ENCODE measurements at regions not wholly inside any gene's neighbourhood (a gene's known extent, or its start where the extent isn't known, plus 50 kb on each side); places are given as distances from the start of the nearest gene placed in this dataset.

DNA sequence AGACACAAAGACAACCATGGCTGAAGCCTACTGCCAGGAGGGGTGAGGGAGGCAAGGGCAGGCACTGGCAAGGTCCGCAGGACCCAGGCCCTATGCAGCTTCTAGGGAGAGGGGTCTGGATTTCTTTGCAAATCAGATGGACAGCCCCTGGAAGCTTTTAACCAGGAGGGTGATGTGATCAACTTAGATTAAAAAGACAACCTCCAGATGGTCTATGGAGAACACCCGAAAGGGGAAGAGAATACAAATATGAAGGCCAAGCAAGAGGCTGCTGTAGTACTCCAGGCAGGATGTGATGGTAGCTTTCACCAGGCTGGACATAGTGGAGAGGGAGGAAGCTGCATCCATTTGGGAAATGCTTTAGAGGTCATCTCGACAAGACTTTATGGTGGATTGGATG is 83.3 kb upstream of the TSPAN11 start:
- H3K9me3 ChIP-seq (ENCODE audit: control insufficient read depth in 2 of 3, low read length in 3 of 3): no peaks in the 10 kb centered on the region
- ChIA-PET POLR2A (no interaction called here), CTCF (no interaction called here)
- Mint-ChIP-seq H3K27me3 (peaks cover 0 to 8% (median 5%) of the 10 kb centered on the region in 5 donors), H3K36me3 (no peaks in the 10 kb centered on the region), H3K4me1 (peaks cover 0 to 3% (median 0%) of the 10 kb centered on the region in 7 donors), H3K4me3 (no peak overlapping the region), H3K9me3 (no peaks in the 10 kb centered on the region), H3K27ac (peak overlapping the region in 1 of 9 donors; percentile 13)
- H3K4me3 ChIP-seq (ENCODE audit: low read length): no peak overlapping the region
- no peaks in the 10 kb centered on the region for H3K4me1 ChIP-seq (ENCODE audit: control insufficient read depth in 2 of 2, insufficient read depth in 2 of 2, low read length in 2 of 2)
- no peak for ATAC-seq
- H3K27me3 ChIP-seq (ENCODE audit: control insufficient read depth in 2 of 2, insufficient read depth in 2 of 2, low read length in 2 of 2): no peaks in the 10 kb centered on the region
- H3K27ac ChIP-seq (ENCODE audit: low read depth, low read length): no peak overlapping the region
- DNase-seq: no peak
- intact Hi-C loops (cut with micrococcal nuclease): loop anchor here in 1 of 2 donors (10.0 kb wide), 2 partner anchors 1768 to 1912 kb away; partner anchors contain the start of gene YARS2
- H3K36me3 ChIP-seq (ENCODE audit: control insufficient read depth in 2 of 3, insufficient read depth in 3 of 3, low read length in 3 of 3): no peaks in the 10 kb centered on the region

DNA sequence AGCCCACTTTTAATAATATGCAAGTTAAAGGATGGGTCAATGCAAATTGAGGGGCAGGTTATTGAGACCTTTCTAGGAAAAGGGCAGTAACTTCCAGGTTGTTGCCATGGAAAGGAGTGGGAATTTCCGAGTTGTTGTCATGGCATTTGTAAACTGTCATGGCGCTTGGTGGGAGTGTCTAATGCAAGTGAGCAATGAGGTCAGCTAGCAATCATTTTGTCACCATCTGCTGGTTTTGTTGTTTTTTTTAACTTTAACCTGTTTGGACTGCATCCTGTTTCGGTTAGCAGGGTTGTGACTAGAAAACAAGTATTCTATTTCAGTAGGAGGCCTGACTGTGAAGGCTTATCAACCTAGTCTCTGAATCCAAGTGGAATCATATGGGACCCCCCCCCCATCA is 85.8 kb upstream of the TSPAN11 start:
- intact Hi-C loops (cut with micrococcal nuclease): loop anchor here in 1 of 2 donors (10.0 kb wide), 2 partner anchors 1766 to 1914 kb away; partner anchors contain the start of gene YARS2
- CTCF ChIA-PET: no interaction called here
- no peaks in the 10 kb centered on the region for H3K36me3 ChIP-seq (ENCODE audit: control insufficient read depth in 2 of 3, insufficient read depth in 3 of 3, low read length in 3 of 3)

DNA sequence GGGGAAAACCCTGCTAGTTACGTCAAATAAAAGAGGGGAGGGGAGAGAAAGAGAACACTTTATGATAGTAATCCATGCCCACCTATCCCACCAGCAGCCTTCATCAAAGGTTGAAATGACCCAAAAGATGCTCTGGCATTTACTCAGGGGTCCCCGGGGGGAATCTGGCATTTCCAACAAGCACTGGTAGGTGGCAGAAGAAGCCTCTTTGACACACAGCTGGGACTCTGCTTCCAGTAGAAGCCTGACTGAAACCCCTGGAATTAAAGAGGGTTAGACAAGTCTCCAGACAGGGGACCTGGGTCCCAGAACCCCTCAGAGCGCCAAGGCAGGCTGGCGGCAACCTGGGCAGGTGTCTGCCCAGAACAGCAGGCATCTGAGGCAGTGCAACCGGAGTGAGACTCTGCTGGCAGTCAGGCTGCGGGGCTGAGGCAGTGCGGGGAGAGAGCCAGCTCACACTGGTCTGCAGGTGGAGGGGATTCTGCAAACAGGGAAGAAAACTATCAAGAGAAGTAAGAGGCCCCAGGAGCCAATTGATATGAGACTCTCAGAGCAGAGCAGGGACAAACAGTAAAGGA is 85.0 kb upstream of the CAPRIN2 start:
- Histone ChIP-seq H3K4me3 (ENCODE audit: low read length) (no peak overlapping the region), H3K27ac (ENCODE audit: low read depth, low read length) (no peak overlapping the region), H3K27me3 (ENCODE audit: control insufficient read depth in 2 of 2, insufficient read depth in 2 of 2, low read length in 2 of 2) (peaks cover 0 to 3% of the 10 kb centered on the region in 2 donors), H3K36me3 (ENCODE audit: control insufficient read depth in 2 of 3, insufficient read depth in 3 of 3, low read length in 3 of 3) (no peaks in the 10 kb centered on the region), H3K9me3 (ENCODE audit: control insufficient read depth in 2 of 3, low read length in 3 of 3) (no peaks in the 10 kb centered on the region), H3K4me1 (ENCODE audit: control insufficient read depth in 2 of 2, insufficient read depth in 2 of 2, low read length in 2 of 2) (no peaks in the 10 kb centered on the region)
- no peak for ATAC-seq
- CTCF ChIA-PET: no interaction called here
- no peak for DNase-seq
- no peak overlapping the region for H3K27ac Mint-ChIP-seq
- POLR2A ChIA-PET: no interaction called here
- intact Hi-C loops (cut with micrococcal nuclease): loop anchor here in 1 of 2 donors (10.0 kb wide), 2 partner anchors 1765 to 1915 kb away; partner anchors contain the start of gene YARS2
- peaks cover 19 to 36% (median 24%) of the 10 kb centered on the region in 5 donors for H3K27me3 Mint-ChIP-seq
- H3K4me1 Mint-ChIP-seq: peaks cover 0 to 3% (median 0%) of the 10 kb centered on the region in 7 donors
- no peaks in the 10 kb centered on the region for H3K36me3 Mint-ChIP-seq
- no peak overlapping the region for H3K4me3 Mint-ChIP-seq
- H3K9me3 Mint-ChIP-seq: peaks cover 0 to 2% (median 0%) of the 10 kb centered on the region in 11 donors

More for the DNA sequence above, 85.8 kb upstream of the TSPAN11 start:
- POLR2A ChIA-PET: no interaction called here
- Histone ChIP-seq H3K9me3 (ENCODE audit: control insufficient read depth in 2 of 3, low read length in 3 of 3) (no peaks in the 10 kb centered on the region), H3K27me3 (ENCODE audit: control insufficient read depth in 2 of 2, insufficient read depth in 2 of 2, low read length in 2 of 2) (peaks cover 0 to 3% of the 10 kb centered on the region in 2 donors), H3K27ac (ENCODE audit: low read depth, low read length) (no peak overlapping the region), H3K4me1 (ENCODE audit: control insufficient read depth in 2 of 2, insufficient read depth in 2 of 2, low read length in 2 of 2) (no peaks in the 10 kb centered on the region), H3K4me3 (ENCODE audit: low read length) (no peak overlapping the region)
- Mint-ChIP-seq H3K4me1 (peaks cover 0 to 3% (median 0%) of the 10 kb centered on the region in 7 donors), H3K4me3 (no peak overlapping the region), H3K9me3 (peaks cover 0 to 2% (median 0%) of the 10 kb centered on the region in 11 donors), H3K27me3 (peaks cover 16 to 26% (median 18%) of the 10 kb centered on the region in 5 donors), H3K27ac (no peak overlapping the region), H3K36me3 (no peaks in the 10 kb centered on the region)
- ATAC-seq (no peak), DNase-seq (no peak)

DNA sequence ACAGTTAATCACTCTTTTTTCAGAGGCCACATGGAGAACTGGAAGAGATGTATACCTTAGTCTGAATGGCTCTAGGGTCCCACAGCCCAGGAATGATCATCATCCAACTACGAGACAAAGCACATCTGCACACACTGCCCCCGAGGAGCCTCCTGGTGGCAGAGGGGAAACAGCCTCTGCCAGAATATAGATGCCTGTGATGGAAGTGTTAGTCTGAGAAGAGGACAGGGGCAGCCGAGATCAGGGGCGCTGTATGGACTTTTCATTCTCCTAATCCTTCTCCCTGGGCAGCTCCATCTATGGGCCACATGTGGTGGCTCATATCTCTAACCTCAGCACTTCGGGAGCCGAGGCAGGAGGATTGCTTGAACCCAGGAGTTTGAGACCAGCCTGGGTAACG is 82.8 kb upstream of the CAPRIN2 start:
- intact Hi-C loops (cut with micrococcal nuclease): no loop called here
- Histone ChIP-seq H3K27ac (ENCODE audit: low read depth, low read length) (no peak overlapping the region), H3K9me3 (ENCODE audit: control insufficient read depth in 2 of 3, low read length in 3 of 3) (no peaks in the 10 kb centered on the region), H3K4me1 (ENCODE audit: control insufficient read depth in 2 of 2, insufficient read depth in 2 of 2, low read length in 2 of 2) (no peaks in the 10 kb centered on the region), H3K27me3 (ENCODE audit: control insufficient read depth in 2 of 2, insufficient read depth in 2 of 2, low read length in 2 of 2) (peaks cover 0 to 3% of the 10 kb centered on the region in 2 donors), H3K4me3 (ENCODE audit: low read length) (no peak overlapping the region), H3K36me3 (ENCODE audit: control insufficient read depth in 2 of 3, insufficient read depth in 3 of 3, low read length in 3 of 3) (no peaks in the 10 kb centered on the region)
- Mint-ChIP-seq H3K4me3 (no peak overlapping the region), H3K9me3 (peaks cover 0 to 2% (median 0%) of the 10 kb centered on the region in 11 donors), H3K27me3 (peaks cover 20 to 30% (median 28%) of the 10 kb centered on the region in 5 donors), H3K4me1 (no peaks in the 10 kb centered on the region), H3K27ac (no peak overlapping the region), H3K36me3 (no peaks in the 10 kb centered on the region)
- POLR2A ChIA-PET: no interaction called here
- DNase-seq: no peak
- CTCF ChIA-PET: no interaction called here
- no peak for ATAC-seq

DNA sequence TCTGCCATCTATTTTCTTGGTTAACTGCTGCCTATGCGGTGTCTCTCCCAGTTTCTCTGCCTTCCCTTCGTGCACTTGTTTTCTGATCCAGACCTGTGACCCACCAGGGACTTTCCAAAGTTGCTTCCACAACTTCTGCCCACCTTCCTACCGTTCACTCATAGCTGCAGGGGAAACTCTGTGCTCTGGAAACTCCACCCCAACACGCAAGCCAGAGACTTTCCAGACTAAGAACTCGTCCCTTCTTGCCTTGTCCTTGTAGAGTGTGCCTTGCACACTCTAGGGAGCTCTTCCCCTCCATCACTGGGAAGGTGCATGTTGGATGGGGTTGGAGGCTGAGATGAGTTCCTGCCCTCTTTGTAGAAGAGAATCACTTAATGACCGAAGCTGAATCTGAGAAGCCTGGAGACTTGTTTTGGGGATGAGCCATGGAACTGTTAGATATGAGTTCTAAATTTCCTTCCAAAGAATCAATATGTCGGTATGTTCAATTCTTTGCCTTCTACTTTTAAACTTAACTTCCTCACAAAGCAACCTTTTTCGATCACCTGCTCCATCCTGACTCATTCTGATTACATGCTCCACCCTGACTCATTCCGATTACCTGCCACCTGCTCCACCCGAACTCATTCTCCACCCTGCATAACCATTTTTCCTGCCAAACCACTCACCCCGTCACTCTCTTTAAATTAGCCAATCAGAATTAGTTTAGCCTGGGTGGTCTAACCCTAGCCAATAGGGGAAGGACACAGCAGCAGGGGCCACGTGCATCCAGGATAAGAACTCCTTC is 82.1 kb upstream of the CAPRIN2 start:
- no peak for ATAC-seq
- CTCF ChIA-PET: no interaction called here
- H3K9me3 Mint-ChIP-seq: peaks cover 0 to 4% (median 0%) of the 10 kb centered on the region in 11 donors

DNA sequence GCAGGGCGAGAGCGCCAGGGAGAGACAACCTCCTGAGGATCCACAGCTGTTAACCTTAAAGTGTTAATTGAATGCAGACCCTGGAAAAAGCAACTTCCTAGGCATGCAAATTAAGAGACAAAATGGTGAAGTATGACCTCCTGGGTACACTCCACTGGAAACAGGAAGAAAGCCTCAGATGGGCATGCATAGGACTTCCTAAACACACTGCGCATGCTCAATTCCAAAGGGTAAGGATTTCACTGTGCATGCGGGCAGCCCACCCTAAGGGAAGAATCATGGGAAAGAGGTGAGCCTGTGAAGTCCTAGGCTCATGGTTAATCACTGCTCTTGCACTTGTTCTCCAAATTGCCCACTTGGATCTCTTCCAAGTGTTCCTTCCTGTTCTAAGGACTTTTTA is 80.5 kb upstream of the CAPRIN2 start:
- peaks cover 0 to 3% of the 10 kb centered on the region in 2 donors for H3K27me3 ChIP-seq (ENCODE audit: control insufficient read depth in 2 of 2, insufficient read depth in 2 of 2, low read length in 2 of 2)
- DNase-seq (no peak), ATAC-seq (no peak)
- no peak overlapping the region for H3K27ac Mint-ChIP-seq
- no peaks in the 10 kb centered on the region for H3K4me1 Mint-ChIP-seq
- H3K36me3 Mint-ChIP-seq: no peaks in the 10 kb centered on the region
- intact Hi-C loops (cut with micrococcal nuclease): no loop called here
- ChIA-PET CTCF (no interaction called here), POLR2A (no interaction called here)
- H3K4me3 ChIP-seq (ENCODE audit: low read length): no peak overlapping the region
- H3K4me1 ChIP-seq (ENCODE audit: control insufficient read depth in 2 of 2, insufficient read depth in 2 of 2, low read length in 2 of 2): no peaks in the 10 kb centered on the region
- H3K36me3 ChIP-seq (ENCODE audit: control insufficient read depth in 2 of 3, insufficient read depth in 3 of 3, low read length in 3 of 3): no peaks in the 10 kb centered on the region
- no peak overlapping the region for H3K4me3 Mint-ChIP-seq
- H3K27ac ChIP-seq (ENCODE audit: low read depth, low read length): no peak overlapping the region
- peaks cover 26 to 44% (median 37%) of the 10 kb centered on the region in 5 donors for H3K27me3 Mint-ChIP-seq
- no peaks in the 10 kb centered on the region for H3K9me3 ChIP-seq (ENCODE audit: control insufficient read depth in 2 of 3, low read length in 3 of 3)
- peaks cover 0 to 7% (median 0%) of the 10 kb centered on the region in 11 donors for H3K9me3 Mint-ChIP-seq

More for the DNA sequence above, 82.1 kb upstream of the CAPRIN2 start:
- Mint-ChIP-seq H3K4me3 (no peak overlapping the region), H3K4me1 (no peaks in the 10 kb centered on the region), H3K27ac (no peak overlapping the region), H3K27me3 (peaks cover 21 to 34% (median 31%) of the 10 kb centered on the region in 5 donors), H3K36me3 (no peaks in the 10 kb centered on the region)
- no peak for DNase-seq
- Histone ChIP-seq H3K4me3 (ENCODE audit: low read length) (no peak overlapping the region), H3K4me1 (ENCODE audit: control insufficient read depth in 2 of 2, insufficient read depth in 2 of 2, low read length in 2 of 2) (no peaks in the 10 kb centered on the region), H3K9me3 (ENCODE audit: control insufficient read depth in 2 of 3, low read length in 3 of 3) (no peaks in the 10 kb centered on the region), H3K27me3 (ENCODE audit: control insufficient read depth in 2 of 2, insufficient read depth in 2 of 2, low read length in 2 of 2) (peaks cover 0 to 3% of the 10 kb centered on the region in 2 donors), H3K36me3 (ENCODE audit: control insufficient read depth in 2 of 3, insufficient read depth in 3 of 3, low read length in 3 of 3) (no peaks in the 10 kb centered on the region), H3K27ac (ENCODE audit: low read depth, low read length) (no peak overlapping the region)
- intact Hi-C loops (cut with micrococcal nuclease): no loop called here
- POLR2A ChIA-PET: no interaction called here
